H1 (cell line): ENCODE measurements at regions not wholly inside any gene's neighbourhood (a gene's known extent, or its start where the extent isn't known, plus 50 kb on each side); places are given as distances from the start of the nearest gene placed in this dataset.

ENCODE experiments used
- CBX8 ChIP-seq: fragments of 300-800, 300-1000 bp; sonication (generic); IDR thresholded peaks from 2 replicates; pipeline ENCODE4 v1.7.1; 2016; ENCODE audit warnings: low read depth, low read length, borderline replicate concordance

DNA sequence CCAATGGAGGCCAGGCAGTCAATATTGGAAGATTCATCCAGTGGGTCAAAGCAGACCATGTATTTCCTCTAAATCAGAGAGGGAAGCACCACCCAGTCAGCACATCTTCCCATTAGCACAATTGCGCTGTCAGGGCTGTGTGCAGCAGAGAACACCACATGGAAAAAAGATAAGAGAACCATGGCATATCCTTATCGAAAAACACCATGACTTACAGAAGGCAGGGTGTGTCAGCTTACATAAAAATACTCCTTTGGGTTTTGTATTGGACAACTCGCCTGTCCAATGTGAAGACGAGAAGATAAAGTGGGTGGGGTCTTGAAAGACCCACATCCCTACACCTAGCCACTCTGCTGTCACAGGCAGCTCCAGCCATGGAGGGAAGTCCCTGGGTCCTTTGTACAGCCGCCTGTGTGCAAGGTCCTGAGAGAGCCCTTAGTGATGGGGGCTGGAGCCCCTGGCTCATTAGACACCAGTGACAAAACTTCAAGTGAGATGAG lies 71.9 kb upstream of the SPATA31E1 start (continued):
- no peak for TF ChIP-seq CBX8
